T-helper 1 cell treated with Interleukin-12 subunit alpha and Interleukin-12 subunit beta and Interleukin-4 antibody, amounts not matched to agents 30 μg/mL and 1 μg/mL, for 36 hours (primary cell): ENCODE measurements at regions not wholly inside any gene's neighbourhood (a gene's known extent, or its start where the extent isn't known, plus 50 kb on each side); places are given as distances from the start of the nearest gene placed in this dataset.

Experiments used
- H3K27ac Mint-ChIP-seq: one replicate; pipeline ENCODE4 v1.8.0; 2021; ENCODE audit warnings: mild to moderate bottlenecking, mixed read lengths
- H3K27me3 Mint-ChIP-seq: one replicate; pipeline ENCODE4 v1.8.0; 2021; ENCODE audit warnings: low read depth, mixed read lengths
- H3K36me3 Mint-ChIP-seq: one replicate; pipeline ENCODE4 v1.8.0; 2021; ENCODE audit warnings: low read depth, mixed read lengths
- H3K4me1 Mint-ChIP-seq: one replicate; pipeline ENCODE4 v1.8.0; 2021; ENCODE audit warnings: low read depth, mixed read lengths
- H3K4me3 Mint-ChIP-seq: one replicate; pipeline ENCODE4 v1.8.0; 2021; ENCODE audit warnings: mild to moderate bottlenecking, moderate library complexity, mixed read lengths
- H3K9me3 Mint-ChIP-seq: one replicate; pipeline ENCODE4 v1.8.0; 2021; ENCODE audit warnings: mixed read lengths

GRCh38 chr9:129481810-129482511 lies 138.9 kb downstream of the C9orf50 start:
- H3K36me3 Mint-ChIP-seq: no peaks in the 10 kb centered on the region
- H3K27ac Mint-ChIP-seq: peak overlapping the region; percentile 11
- no peaks in the 10 kb centered on the region for H3K9me3 Mint-ChIP-seq
- H3K4me1 Mint-ChIP-seq: peaks cover 14% of the 10 kb centered on the region
- H3K27me3 Mint-ChIP-seq: peaks cover 16% of the 10 kb centered on the region
- H3K4me3 Mint-ChIP-seq: peak overlapping the region; percentile 33

GRCh38 chr9:129481424-129481809 lies 139.5 kb downstream of the C9orf50 start:
- H3K4me3 Mint-ChIP-seq: peak overlapping the region; percentile 33
- no peaks in the 10 kb centered on the region for H3K36me3 Mint-ChIP-seq
- H3K27ac Mint-ChIP-seq: peak overlapping the region; percentile 11
- H3K9me3 Mint-ChIP-seq: no peaks in the 10 kb centered on the region
- peaks cover 14% of the 10 kb centered on the region for H3K4me1 Mint-ChIP-seq
- peaks cover 16% of the 10 kb centered on the region for H3K27me3 Mint-ChIP-seq

- Mint-ChIP-seq H3K36me3 (no peaks in the 10 kb centered on the region), H3K27ac (peak overlapping the region; percentile 63), H3K4me3 (peak overlapping the region; percentile 35), H3K27me3 (peaks cover 16% of the 10 kb centered on the region), H3K9me3 (no peaks in the 10 kb centered on the region), H3K4me1 (peaks cover 12% of the 10 kb centered on the region)
These were observed 140.2 kb downstream of the C9orf50 start for GRCh38 chr9:129480745-129481144.

- Mint-ChIP-seq H3K27me3 (peaks cover 16% of the 10 kb centered on the region), H3K36me3 (no peaks in the 10 kb centered on the region), H3K9me3 (peaks cover under 1% of the 10 kb centered on the region), H3K4me3 (no peak overlapping the region), H3K4me1 (peaks cover 10% of the 10 kb centered on the region), H3K27ac (no peak overlapping the region)
These were observed 140.7 kb downstream of the C9orf50 start for GRCh38 chr9:129480227-129480626.

GRCh38 chr9:129479631-129480011 lies 141.3 kb downstream of the C9orf50 start:
- no peak overlapping the region for H3K4me3 Mint-ChIP-seq
- no peak overlapping the region for H3K27ac Mint-ChIP-seq
- no peaks in the 10 kb centered on the region for H3K36me3 Mint-ChIP-seq
- H3K9me3 Mint-ChIP-seq: peaks cover 4% of the 10 kb centered on the region
- H3K27me3 Mint-ChIP-seq: peaks cover 16% of the 10 kb centered on the region
- peaks cover 10% of the 10 kb centered on the region for H3K4me1 Mint-ChIP-seq

GRCh38 chr9:129478961-129479630 lies 141.8 kb downstream of the C9orf50 start:
- no peak overlapping the region for H3K27ac Mint-ChIP-seq
- peaks cover 17% of the 10 kb centered on the region for H3K27me3 Mint-ChIP-seq
- H3K9me3 Mint-ChIP-seq: peaks cover 6% of the 10 kb centered on the region
- H3K4me3 Mint-ChIP-seq: no peak overlapping the region
- H3K36me3 Mint-ChIP-seq: no peaks in the 10 kb centered on the region
- peaks cover 6% of the 10 kb centered on the region for H3K4me1 Mint-ChIP-seq

GRCh38 chr9:129478461-129478860 lies 142.4 kb downstream of the C9orf50 start:
- H3K9me3 Mint-ChIP-seq: peaks cover 10% of the 10 kb centered on the region
- no peak overlapping the region for H3K27ac Mint-ChIP-seq
- H3K4me1 Mint-ChIP-seq: peaks cover 2% of the 10 kb centered on the region
- no peaks in the 10 kb centered on the region for H3K36me3 Mint-ChIP-seq
- no peak overlapping the region for H3K4me3 Mint-ChIP-seq
- peaks cover 22% of the 10 kb centered on the region for H3K27me3 Mint-ChIP-seq

GRCh38 chr9:129476821-129477611 lies 143.9 kb downstream of the C9orf50 start:
- Mint-ChIP-seq H3K4me3 (no peak overlapping the region), H3K9me3 (peaks cover 10% of the 10 kb centered on the region), H3K36me3 (no peaks in the 10 kb centered on the region), H3K27ac (no peak overlapping the region), H3K4me1 (peaks cover 2% of the 10 kb centered on the region), H3K27me3 (peaks cover 22% of the 10 kb centered on the region)

- Mint-ChIP-seq H3K4me3 (no peak overlapping the region), H3K4me1 (peaks cover 4% of the 10 kb centered on the region), H3K36me3 (no peaks in the 10 kb centered on the region), H3K9me3 (peaks cover 10% of the 10 kb centered on the region), H3K27me3 (peaks cover 14% of the 10 kb centered on the region), H3K27ac (no peak overlapping the region)
These were observed 146.0 kb downstream of the C9orf50 start for GRCh38 chr9:129474740-129475404.

GRCh38 chr9:129473523-129474244 lies 147.2 kb downstream of the C9orf50 start:
- no peak overlapping the region for H3K27ac Mint-ChIP-seq
- H3K27me3 Mint-ChIP-seq: peaks cover 16% of the 10 kb centered on the region

GRCh38 chr9:129472651-129473102 lies 148.2 kb downstream of the C9orf50 start:
- H3K36me3 Mint-ChIP-seq: no peaks in the 10 kb centered on the region
- no peak overlapping the region for H3K4me3 Mint-ChIP-seq
- peaks cover 10% of the 10 kb centered on the region for H3K9me3 Mint-ChIP-seq
- peaks cover 11% of the 10 kb centered on the region for H3K27me3 Mint-ChIP-seq
- peaks cover 6% of the 10 kb centered on the region for H3K4me1 Mint-ChIP-seq
- no peak overlapping the region for H3K27ac Mint-ChIP-seq

More at GRCh38 chr9:129473523-129474244, 147.2 kb downstream of the C9orf50 start:
- H3K4me3 Mint-ChIP-seq: no peak overlapping the region
- H3K4me1 Mint-ChIP-seq: peaks cover 4% of the 10 kb centered on the region
- no peaks in the 10 kb centered on the region for H3K36me3 Mint-ChIP-seq
- peaks cover 10% of the 10 kb centered on the region for H3K9me3 Mint-ChIP-seq

- H3K36me3 Mint-ChIP-seq: no peaks in the 10 kb centered on the region
- peaks cover 10% of the 10 kb centered on the region for H3K9me3 Mint-ChIP-seq
- H3K4me1 Mint-ChIP-seq: peaks cover 6% of the 10 kb centered on the region
- H3K27ac Mint-ChIP-seq: no peak overlapping the region
- H3K4me3 Mint-ChIP-seq: no peak overlapping the region
- H3K27me3 Mint-ChIP-seq: peaks cover 11% of the 10 kb centered on the region
These were observed 149.5 kb downstream of the C9orf50 start for GRCh38 chr9:129471201-129472019.

- no peaks in the 10 kb centered on the region for H3K36me3 Mint-ChIP-seq
- peaks cover 11% of the 10 kb centered on the region for H3K27me3 Mint-ChIP-seq
- peaks cover 6% of the 10 kb centered on the region for H3K9me3 Mint-ChIP-seq
- peaks cover 7% of the 10 kb centered on the region for H3K4me1 Mint-ChIP-seq
- H3K27ac Mint-ChIP-seq: no peak overlapping the region
- H3K4me3 Mint-ChIP-seq: no peak overlapping the region
These were observed 150.9 kb downstream of the C9orf50 start for GRCh38 chr9:129469988-129470316.
